HL-60 (cell line): ENCODE measurements at regions not wholly inside any gene's neighbourhood (a gene's known extent, or its start where the extent isn't known, plus 50 kb on each side); places are given as distances from the start of the nearest gene placed in this dataset.

ENCODE experiments used
- DNase-seq, 2 experiments: peaks; one replicate each; pipeline ENCODE4 v3.0.0-alpha.2; 2010 to 2020; ENCODE audit warnings: low read depth in 1 of 2, low spot score in 1 of 2
- H3K27ac ChIP-seq: fragments of 250-450 bp; sonication (Bioruptor Pico); replicated peaks from 2 replicates; pipeline ENCODE4 v1.5.1; 2020; ENCODE audit warnings: mild to moderate bottlenecking, moderate library complexity
- H3K27me3 ChIP-seq: fragments of 250-450 bp; sonication (Bioruptor Pico); 2 replicates; pipeline ENCODE4 v1.5.1; 2021; ENCODE audit warnings: mild to moderate bottlenecking, moderate library complexity; ENCODE audit not compliant: insufficient read depth, poor library complexity, severe bottlenecking
- H3K4me3 ChIP-seq: replicated peaks from 2 replicates; pipeline ENCODE4 v1.5.1; 2011; ENCODE audit warnings: mild to moderate bottlenecking, control low read depth, low read length; ENCODE audit not compliant: insufficient read depth
- GABPA ChIP-seq: IDR thresholded peaks from 2 replicates; pipeline ENCODE4 v1.6.1; 2012; ENCODE audit warnings: low read depth
- POLR2AphosphoS5 ChIP-seq: IDR thresholded peaks from 2 replicates; pipeline ENCODE4 v1.6.1; 2012; ENCODE audit warnings: low read depth
- REST ChIP-seq: IDR thresholded peaks from 2 replicates; pipeline ENCODE4 v1.6.1; 2012; ENCODE audit warnings: low read depth; ENCODE audit not compliant: insufficient replicate concordance
- SPI1 ChIP-seq: IDR thresholded peaks from 2 replicates; pipeline ENCODE4 v1.6.1; 2012; ENCODE audit warnings: low read depth, mild to moderate bottlenecking, borderline replicate concordance
- TF ChIP-seq, protein P1 (sequence below): IDR thresholded peaks from one replicate; pipeline ENCODE4 v1.5.1; 2011; ENCODE audit warnings: low read length, control low read depth, inconsistent platforms; ENCODE audit not compliant: insufficient read depth

DNA sequence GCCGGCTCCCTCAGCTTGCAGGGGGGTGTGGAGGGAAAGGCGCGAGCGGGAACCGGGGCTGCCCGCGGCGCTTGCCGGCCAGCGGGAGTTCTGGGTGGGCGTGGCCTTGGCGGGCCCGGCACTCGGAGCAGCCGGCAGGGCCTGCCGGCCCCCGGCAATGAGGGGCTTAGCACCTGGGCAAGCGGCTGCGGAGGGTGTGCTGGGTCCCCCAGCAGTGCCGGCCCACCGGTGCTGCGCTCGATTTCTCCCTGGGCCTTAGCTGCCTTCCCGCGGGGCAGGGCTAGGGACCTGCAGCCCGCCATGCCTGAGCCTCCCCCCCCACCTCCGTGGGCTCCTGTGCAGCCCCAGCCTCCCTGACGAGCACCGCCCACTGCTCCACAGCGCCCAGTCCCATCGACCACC is 514.5 kb upstream of the GJE1 start:
- Histone ChIP-seq H3K4me3 (no peak overlapping the region), H3K27ac (no peak overlapping the region), H3K27me3 (no peaks in the 10 kb centered on the region)
- TF ChIP-seq POLR2AphosphoS5 = no peak
- no peak for TF ChIP-seq GABPA
- TF ChIP-seq, protein P1, sequence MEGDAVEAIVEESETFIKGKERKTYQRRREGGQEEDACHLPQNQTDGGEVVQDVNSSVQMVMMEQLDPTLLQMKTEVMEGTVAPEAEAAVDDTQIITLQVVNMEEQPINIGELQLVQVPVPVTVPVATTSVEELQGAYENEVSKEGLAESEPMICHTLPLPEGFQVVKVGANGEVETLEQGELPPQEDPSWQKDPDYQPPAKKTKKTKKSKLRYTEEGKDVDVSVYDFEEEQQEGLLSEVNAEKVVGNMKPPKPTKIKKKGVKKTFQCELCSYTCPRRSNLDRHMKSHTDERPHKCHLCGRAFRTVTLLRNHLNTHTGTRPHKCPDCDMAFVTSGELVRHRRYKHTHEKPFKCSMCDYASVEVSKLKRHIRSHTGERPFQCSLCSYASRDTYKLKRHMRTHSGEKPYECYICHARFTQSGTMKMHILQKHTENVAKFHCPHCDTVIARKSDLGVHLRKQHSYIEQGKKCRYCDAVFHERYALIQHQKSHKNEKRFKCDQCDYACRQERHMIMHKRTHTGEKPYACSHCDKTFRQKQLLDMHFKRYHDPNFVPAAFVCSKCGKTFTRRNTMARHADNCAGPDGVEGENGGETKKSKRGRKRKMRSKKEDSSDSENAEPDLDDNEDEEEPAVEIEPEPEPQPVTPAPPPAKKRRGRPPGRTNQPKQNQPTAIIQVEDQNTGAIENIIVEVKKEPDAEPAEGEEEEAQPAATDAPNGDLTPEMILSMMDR = no peak
- TF ChIP-seq SPI1 = no peak
- no peak for TF ChIP-seq REST
- no peak for DNase-seq

DNA sequence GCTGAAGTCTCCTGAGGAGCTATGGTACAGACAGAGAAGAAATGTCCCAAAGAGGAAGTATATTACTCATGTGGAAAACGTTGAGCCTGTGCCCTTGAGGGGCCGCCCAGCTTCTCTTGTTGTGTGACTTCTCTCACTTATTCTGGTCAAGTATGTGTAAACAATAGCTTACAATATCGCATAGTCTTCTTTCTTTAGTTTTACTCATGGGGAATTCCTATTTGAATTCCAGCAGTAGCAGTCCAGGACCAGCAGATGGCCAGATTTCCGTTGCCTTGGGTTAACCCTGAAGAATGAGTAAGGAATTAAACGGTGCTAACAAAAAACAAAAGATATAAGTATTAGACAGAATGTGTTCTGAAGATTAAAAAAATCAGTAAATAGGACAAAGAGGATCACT is 522.0 kb upstream of the GJE1 start:
- Histone ChIP-seq H3K4me3 (no peak overlapping the region), H3K27me3 (no peaks in the 10 kb centered on the region), H3K27ac (no peak overlapping the region)
- TF ChIP-seq REST = no peak
- TF ChIP-seq, protein P1 = no peak
- no peak for TF ChIP-seq GABPA
- no peak for TF ChIP-seq SPI1
- TF ChIP-seq POLR2AphosphoS5 = no peak
- no peak for DNase-seq

DNA sequence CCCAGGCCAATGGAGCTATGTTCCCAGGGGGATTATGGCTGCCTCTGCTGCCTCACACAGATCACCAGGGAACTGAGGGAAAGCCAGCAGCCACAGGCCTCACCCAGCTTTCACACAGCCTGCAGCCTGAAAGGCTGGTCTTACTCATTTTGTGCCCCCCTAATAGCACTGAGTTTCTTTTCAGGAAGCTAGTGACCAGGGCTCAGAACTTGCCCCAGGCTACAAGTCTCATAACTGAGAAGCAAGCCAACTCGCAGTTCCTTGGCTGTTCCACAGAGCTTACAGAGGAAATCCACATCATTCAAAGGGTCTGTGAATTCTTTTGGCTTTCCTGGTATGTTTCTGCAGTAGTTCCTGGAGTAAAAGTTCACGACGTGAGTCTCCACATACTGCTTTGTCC is 524.8 kb upstream of the GJE1 start:
- no peak for DNase-seq
- no peak for TF ChIP-seq SPI1
- TF ChIP-seq REST = no peak
- TF ChIP-seq POLR2AphosphoS5 = no peak
- TF ChIP-seq, protein P1 = no peak
- TF ChIP-seq GABPA = no peak
- no peaks in the 10 kb centered on the region for H3K27me3 ChIP-seq
- no peak overlapping the region for H3K4me3 ChIP-seq
- no peak overlapping the region for H3K27ac ChIP-seq
